GM12892 (cell line): ENCODE measurements at regions not wholly inside any gene's neighbourhood (a gene's known extent, or its start where the extent isn't known, plus 50 kb on each side); places are given as distances from the start of the nearest gene placed in this dataset.
A peak's percentile ranks its signal among the peaks of the same experiment; 100 is the strongest.
"Not testable (repeated sequence)": the region's sequence is repeated elsewhere in the genome, so short reads cannot be mapped to it uniquely, and the experiment has no call there.

ENCODE experiments used
- DNase-seq: peaks from one replicate; pipeline ENCODE4 v3.0.0; 2011; ENCODE audit not compliant: insufficient read length
- FAIRE-seq: peaks from 2 replicates; lab custom pipeline; 2011; peaks lifted over from hg19 to GRCh38; lab: Jason Lieb, UNC
- POLR2A ChIP-seq: IDR thresholded peaks from 2 replicates; pipeline ENCODE4 v1.6.1; 2011; ENCODE audit warnings: low read depth, low read length, control low read depth
- POLR2AphosphoS5 ChIP-seq: IDR thresholded peaks from 2 replicates; pipeline ENCODE4 v1.6.1; 2011; ENCODE audit warnings: low read depth, low read length, control low read depth
- TAF1 ChIP-seq: IDR thresholded peaks from 2 replicates; pipeline ENCODE4 v1.6.1; 2011; ENCODE audit warnings: low read depth, mild to moderate bottlenecking, control low read depth, low read length, borderline replicate concordance

DNA sequence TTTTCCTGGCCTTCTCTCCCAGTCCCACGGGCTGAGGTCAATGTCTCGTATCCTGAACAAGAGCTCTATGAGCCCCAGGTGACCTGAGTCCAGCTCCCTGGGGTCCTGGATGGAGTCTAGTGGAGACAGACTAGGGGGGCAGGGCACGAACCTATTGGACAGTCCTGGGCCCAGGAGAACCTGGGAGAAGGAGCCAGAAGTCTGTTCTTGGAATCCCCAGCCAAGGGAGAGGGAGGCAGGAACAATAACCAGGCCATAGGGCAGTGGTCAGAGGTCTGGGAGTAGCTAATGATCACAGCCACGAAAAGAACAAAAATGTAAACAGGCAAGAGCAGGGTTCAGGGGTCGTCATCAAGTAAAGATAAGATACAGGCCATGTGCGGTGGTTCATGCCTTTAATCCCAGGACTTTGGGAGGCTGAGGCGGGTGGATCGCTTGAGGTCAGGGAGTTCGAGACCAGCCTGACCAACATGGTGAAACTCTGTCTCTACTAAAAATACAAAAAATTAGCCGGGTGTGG lies 60.8 kb downstream of the COPRS start:
- TF ChIP-seq TAF1 = no peak
- TF ChIP-seq POLR2A = no peak
- TF ChIP-seq POLR2AphosphoS5 = no peak
- FAIRE-seq = no peak
- DNase-seq = no peak

DNA sequence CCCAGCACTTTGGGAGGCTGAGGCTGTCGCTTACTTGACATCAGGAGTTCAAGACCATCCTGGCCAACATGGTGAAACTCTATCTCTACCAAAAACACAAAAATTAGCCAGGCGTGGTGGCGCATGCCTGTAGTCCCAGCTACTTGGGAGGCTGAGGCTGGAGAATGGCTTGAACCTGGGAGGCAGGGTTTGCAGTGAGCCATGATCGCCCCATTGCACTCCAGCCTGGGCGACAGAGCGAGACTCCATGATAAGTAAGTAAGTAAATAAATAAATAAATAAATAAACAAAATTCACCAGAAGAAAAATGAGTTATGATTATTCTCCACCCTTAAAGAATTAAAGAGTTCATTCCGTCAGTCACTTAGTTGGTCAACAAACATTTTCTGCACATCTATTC lies 63.1 kb downstream of the COPRS start:
- FAIRE-seq, DNase-seq: not testable (repeated sequence)

DNA sequence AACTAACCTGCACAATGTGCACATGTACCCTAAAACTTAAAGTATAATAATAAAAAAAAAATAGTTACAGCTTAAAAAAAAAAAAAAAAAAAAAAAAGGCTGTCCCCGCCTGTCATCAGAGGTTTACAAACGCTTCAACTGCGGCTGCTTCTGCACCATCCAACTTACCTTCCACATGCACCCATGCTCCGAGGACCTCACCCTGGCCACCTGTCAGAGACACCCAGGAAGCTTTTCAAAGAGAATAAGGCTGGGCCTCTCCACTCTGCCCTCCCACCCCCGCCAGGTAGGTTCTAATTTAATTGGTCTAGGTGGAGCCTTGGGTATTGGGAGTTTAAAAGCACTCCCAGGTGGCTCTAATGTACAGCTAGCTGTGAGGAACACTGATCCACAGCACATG lies 64.9 kb downstream of the COPRS start:
- DNase-seq (no peak), FAIRE-seq (no peak)
- TF ChIP-seq TAF1 = no peak
- TF ChIP-seq POLR2A = no peak
- TF ChIP-seq POLR2AphosphoS5 = no peak

DNA sequence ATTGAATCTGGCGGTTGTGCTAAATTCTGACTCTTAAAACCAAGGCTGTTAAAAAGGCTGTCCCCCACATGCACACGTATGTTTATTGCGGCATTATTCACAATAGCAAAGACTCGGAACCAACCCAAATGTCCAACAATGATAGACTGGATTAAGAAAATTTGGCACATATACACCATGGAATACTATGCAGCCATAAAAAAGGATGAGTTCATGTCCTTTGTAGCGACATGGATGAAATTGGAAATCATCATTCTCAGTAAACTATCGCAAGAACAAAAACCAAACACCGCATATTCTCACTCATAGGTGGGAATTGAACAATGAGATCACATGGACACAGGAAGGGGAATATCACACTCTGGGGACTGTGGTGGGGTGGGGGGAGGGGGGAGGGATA lies 65.4 kb downstream of the COPRS start:
- not testable (repeated sequence) for FAIRE-seq, DNase-seq

- TF ChIP-seq POLR2AphosphoS5 (no peak), TAF1 (no peak), POLR2A (no peak)
- FAIRE-seq = no peak
- DNase-seq = no peak
Observed at GRCh38 chr17:31792007-31792585, 66.9 kb downstream of the COPRS start.

GRCh38 chr17:31789707-31790505 lies 69.1 kb downstream of the COPRS start:
- DNase-seq (no peak), FAIRE-seq (peak; percentile 64)
- TF ChIP-seq POLR2AphosphoS5 (no peak), POLR2A (no peak), TAF1 (no peak)

- DNase-seq (no peak), FAIRE-seq (no peak)
- TF ChIP-seq TAF1 = no peak
Observed at GRCh38 chr17:31788956-31789355, 70.1 kb downstream of the COPRS start.

DNA sequence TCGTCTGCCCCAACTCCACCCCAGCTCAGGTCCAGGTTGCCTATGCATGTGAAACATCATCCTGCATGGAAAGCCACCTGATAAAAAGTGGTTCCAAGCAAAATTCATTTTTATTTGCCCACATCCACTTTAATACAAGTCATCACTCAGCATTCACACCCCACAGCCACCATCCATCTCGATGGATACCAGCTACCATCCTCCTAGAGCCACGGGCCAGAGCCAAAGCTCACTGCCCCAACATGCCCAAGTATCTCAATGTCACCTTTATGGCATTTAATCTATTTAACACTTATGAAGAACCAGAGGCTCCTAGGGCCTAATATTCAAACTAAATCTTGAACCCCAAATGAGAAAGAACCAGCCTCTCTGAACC lies 70.5 kb downstream of the COPRS start:
- no peak for FAIRE-seq
- DNase-seq = no peak

DNA sequence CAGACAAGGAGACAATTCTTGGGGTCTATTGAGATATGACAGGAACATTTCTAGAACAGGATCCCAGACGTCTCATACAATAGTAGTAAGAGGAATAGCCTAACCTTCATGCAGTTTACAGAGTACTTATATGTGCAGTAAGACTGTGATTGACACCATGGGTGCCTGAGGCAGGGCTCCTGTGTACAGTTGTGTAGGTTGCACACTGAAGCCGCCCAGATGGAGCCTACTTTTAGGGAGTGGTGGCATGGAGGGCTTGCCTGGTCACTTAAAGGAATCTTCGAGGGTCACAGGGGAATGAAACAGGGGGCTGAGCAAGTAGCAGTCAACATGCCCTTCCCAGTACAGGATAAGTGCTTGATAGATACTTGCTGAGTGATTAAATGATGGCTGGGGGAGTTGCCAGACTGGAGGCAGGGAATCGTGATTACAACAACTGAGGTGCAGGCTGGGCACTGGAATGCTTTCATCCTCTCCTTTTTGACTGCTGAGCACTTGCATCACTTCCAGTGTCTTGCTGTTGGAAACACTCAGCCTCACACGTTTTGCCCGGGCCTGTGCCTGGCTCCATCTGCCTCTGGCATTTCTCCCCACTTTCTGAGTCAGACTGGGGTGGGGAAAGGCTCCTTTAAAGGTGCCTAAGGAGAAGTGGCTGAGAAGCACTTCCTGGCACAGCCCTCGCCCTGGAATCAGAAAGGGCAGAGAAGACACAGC lies 71.0 kb downstream of the COPRS start:
- TF ChIP-seq POLR2A (no peak), TAF1 (no peak), POLR2AphosphoS5 (no peak)
- DNase-seq (no peak), FAIRE-seq (no peak)

More for the DNA sequence above, 70.5 kb downstream of the COPRS start:
- no peak for TF ChIP-seq POLR2A
- TF ChIP-seq TAF1 = no peak
- TF ChIP-seq POLR2AphosphoS5 = no peak

DNA sequence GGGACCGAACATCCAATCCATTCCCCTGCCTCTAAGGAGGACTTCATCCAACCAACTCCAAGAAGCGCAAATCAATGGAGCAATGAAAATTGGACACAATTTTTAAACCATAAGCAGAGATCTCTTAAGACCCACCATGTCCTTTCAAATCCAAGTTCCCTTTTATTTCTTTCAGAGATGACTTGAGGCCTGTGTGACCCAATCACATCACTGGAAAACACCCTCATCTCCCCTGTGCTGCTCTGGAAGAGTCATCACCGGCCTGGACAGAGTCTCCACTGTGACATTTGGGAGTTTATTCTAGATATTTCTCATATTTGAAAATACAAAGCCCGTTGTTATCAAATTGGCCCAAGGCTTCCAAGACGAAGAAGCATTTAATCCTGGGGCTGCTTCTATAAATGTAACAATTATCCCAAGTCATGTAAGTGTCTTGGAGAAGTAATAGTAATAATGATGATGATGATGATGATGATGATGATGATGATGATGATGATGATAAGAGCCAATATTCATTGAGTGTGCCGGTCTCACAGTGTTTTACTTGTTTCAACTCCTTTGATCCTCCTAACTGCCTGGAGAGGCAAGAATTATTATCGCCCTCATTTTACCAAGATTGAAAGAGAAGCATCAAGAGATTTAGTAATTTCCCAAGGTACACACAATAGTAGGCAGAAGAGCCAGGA lies 72.1 kb downstream of the COPRS start:
- TF ChIP-seq POLR2A (no peak), TAF1 (no peak), POLR2AphosphoS5 (no peak)
- DNase-seq (no peak), FAIRE-seq (no peak)

GRCh38 chr17:31780483-31780882 lies 78.6 kb downstream of the COPRS start:
- TF ChIP-seq POLR2AphosphoS5 (no peak), TAF1 (no peak), POLR2A (no peak)
- FAIRE-seq (no peak), DNase-seq (no peak)

DNA sequence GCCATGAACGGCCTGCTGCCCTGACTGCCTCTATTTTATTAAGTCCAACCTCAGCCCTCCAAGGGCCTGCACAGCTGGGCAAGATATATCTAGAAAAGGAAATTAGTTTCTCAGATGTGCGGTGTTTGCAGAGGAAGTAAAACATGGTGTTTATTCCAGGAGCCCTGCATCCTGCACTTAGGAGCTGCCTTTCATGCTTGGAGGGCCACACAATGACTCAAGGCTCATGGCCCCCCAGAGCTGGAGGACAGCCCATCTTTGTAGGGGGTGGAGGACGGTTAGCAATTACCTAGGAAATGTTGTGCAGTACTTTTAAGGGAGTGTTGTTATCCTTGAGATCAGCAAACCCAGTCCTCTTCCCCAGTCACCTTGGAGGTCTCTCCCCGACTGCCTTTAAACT lies 80.5 kb downstream of the COPRS start:
- no peak for DNase-seq
- no peak for FAIRE-seq
- TF ChIP-seq POLR2A = no peak
- no peak for TF ChIP-seq TAF1
- TF ChIP-seq POLR2AphosphoS5 = no peak

DNA sequence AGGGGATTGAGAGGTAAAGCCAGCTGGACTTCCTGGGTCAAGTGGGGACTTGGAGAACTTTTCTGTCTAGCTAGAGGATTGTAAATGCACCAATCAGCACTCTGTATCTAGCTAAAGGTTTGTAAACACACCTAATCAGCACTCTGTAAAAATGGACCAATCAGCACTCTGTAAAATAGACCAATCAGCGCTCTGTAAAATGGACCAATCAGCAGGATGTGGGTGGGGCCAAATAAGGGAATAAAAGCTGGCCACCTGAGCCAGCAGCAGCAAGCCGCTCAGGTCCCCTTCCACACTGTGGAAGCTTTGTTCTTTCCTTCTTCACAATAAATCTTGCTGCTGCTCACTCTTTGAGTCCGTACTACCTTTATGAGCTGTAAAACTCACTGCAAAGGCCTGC lies 87.7 kb downstream of the COPRS start:
- not testable (repeated sequence) for FAIRE-seq, DNase-seq

DNA sequence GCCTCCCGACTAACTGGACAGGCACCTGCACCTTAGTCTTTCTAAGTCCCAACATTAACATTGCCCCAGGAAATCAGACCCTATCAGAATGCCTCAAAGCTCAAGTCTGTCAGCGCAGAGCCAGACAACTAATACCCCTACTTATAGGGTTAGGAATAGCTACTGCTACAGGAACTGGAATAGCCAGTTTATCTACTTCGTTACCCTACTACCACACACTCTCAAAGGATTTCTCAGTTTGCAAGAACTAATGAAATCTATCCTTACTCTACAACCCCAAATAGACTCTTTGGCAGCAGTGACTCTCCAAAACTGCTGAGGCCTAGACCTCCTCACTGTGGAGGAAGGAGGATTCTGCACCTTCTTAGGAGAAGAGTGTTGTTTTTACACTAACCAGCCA lies 88.5 kb downstream of the COPRS start:
- not testable (repeated sequence) for DNase-seq, FAIRE-seq

GRCh38 chr17:31761836-31762510 lies 97.1 kb downstream of the COPRS start:
- not testable (repeated sequence) for FAIRE-seq, DNase-seq
